ENCODE measurements at regions not wholly inside any gene's neighbourhood (a gene's known extent, or its start where the extent isn't known, plus 50 kb on each side); places are given as distances from the start of the nearest gene placed in this dataset.

DNA sequence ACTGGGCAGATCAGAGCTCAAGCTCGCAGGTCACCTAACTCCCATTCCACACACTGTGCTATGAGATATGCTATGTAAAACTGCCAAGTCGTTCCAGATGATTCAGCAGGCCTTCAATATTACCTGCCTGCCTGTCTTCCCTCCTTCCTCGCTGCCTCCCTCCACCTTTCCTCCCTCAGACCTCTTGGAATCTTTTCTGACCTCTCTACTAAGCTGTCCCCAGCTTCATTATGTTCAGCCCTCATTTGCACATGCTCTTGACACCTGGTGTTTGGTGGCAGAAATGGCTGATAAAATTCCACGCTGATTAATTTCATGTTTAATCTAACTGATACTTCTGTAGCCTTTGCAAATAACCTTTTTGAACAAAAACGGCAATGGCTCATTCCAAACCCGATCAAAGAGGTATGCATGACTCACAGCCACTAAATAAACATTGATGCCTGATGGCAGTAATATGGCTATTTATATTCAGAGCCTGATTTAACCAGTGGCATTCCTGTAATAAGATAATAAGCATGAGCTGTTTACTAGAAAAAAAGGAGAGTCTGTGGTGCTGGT, 130.8 kb upstream of the EGLN3 start:
- no peak overlapping the region for H3K4me2 ChIP-seq (ENCODE audit: insufficient read depth, low read length)

More for the DNA sequence above, 130.8 kb upstream of the EGLN3 start:
- Histone ChIP-seq H3K27ac (ENCODE audit: insufficient read depth, low read depth, low read length) (no peak overlapping the region), H4K20me1 (replicated peaks; ENCODE audit: control insufficient read depth, extremely low read depth, insufficient read depth, low read length) (no peaks in the 10 kb centered on the region), H3K9me3 (replicated peaks; ENCODE audit: control insufficient read depth, insufficient read depth, low read length) (no peaks in the 10 kb centered on the region), H3K79me2 (ENCODE audit: control insufficient read depth, insufficient read depth, low read length) (no peaks in the 10 kb centered on the region), H3K4me1 (ENCODE audit: control insufficient read depth, extremely low read depth, insufficient read depth, low read length) (peaks cover 4% of the 10 kb centered on the region), H2AFZ (ENCODE audit: low read depth, low read length) (no peak overlapping the region), H3K36me3 (ENCODE audit: control insufficient read depth in 2 of 2, extremely low read depth in 1 of 2, insufficient read depth in 2 of 2, low read length in 2 of 2) (no peaks in the 10 kb centered on the region), H3K27me3 (ENCODE audit: control insufficient read depth in 2 of 2, insufficient read depth in 2 of 2, low read length in 2 of 2) (peaks cover 0 to 2% of the 10 kb centered on the region in 2 experiments), H3K9me1 (replicated peaks; ENCODE audit: control insufficient read depth, extremely low read depth, insufficient read depth, low read length) (no peaks in the 10 kb centered on the region), H3K9ac (replicated peaks; ENCODE audit: extremely low read depth, insufficient read depth, low read length) (no peak overlapping the region), H3K4me3 (replicated peaks in 1 of 3; ENCODE audit: insufficient read depth in 1 of 3, low read depth in 1 of 3, low read length in 3 of 3) (no peak overlapping the region)
- TF ChIP-seq MYC (IDR thresholded peaks at IDR 0.05; ENCODE audit: low read depth, low read length), result no peak
- no peak for TF ChIP-seq MAX (IDR thresholded peaks at IDR 0.05; ENCODE audit: insufficient read depth, insufficient read length)
- peak; percentile 42 for TF ChIP-seq FOS (IDR thresholded peaks at IDR 0.05; ENCODE audit: borderline replicate concordance, insufficient read depth, low read length)
- TF ChIP-seq JUN (IDR thresholded peaks at IDR 0.05; ENCODE audit: borderline replicate concordance, insufficient read depth, insufficient read length, low read depth), result peak; percentile 42
- TF ChIP-seq, protein P1, sequence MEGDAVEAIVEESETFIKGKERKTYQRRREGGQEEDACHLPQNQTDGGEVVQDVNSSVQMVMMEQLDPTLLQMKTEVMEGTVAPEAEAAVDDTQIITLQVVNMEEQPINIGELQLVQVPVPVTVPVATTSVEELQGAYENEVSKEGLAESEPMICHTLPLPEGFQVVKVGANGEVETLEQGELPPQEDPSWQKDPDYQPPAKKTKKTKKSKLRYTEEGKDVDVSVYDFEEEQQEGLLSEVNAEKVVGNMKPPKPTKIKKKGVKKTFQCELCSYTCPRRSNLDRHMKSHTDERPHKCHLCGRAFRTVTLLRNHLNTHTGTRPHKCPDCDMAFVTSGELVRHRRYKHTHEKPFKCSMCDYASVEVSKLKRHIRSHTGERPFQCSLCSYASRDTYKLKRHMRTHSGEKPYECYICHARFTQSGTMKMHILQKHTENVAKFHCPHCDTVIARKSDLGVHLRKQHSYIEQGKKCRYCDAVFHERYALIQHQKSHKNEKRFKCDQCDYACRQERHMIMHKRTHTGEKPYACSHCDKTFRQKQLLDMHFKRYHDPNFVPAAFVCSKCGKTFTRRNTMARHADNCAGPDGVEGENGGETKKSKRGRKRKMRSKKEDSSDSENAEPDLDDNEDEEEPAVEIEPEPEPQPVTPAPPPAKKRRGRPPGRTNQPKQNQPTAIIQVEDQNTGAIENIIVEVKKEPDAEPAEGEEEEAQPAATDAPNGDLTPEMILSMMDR (IDR thresholded peaks at IDR 0.05; ENCODE audit: extremely low read depth in 1 of 2, insufficient read depth in 1 of 2, low read depth in 1 of 2, low read length in 2 of 2), result no peak
- intact Hi-C loops (cut with micrococcal nuclease) (no loop called here), dilution Hi-C loops (cut with MboI; ENCODE audit: extremely low pct_ligation_motif_present, low sequenced_read_pairs) (no loop called here)
- no peak for FAIRE-seq
- ChIA-PET POLR2A (no interaction called here), CTCF (interaction anchor here (0.9 to 1.8 kb wide), 4 partner anchors 12 to 233 kb away, joined by 3 to 7 read pairs (median 4); no protein-coding TSS in a partner anchor)
- BruUV-seq (replicated peaks), result no TSS peak
- DNase-seq (ENCODE audit: low read depth, low spot score), result peak; percentile 24

All from endothelial cell of umbilical vein (primary cell).